HL-60 (cell line): ENCODE measurements at regions not wholly inside any gene's neighbourhood (a gene's known extent, or its start where the extent isn't known, plus 50 kb on each side); places are given as distances from the start of the nearest gene placed in this dataset.

ENCODE experiments used
- DNase-seq, 2 experiments: peaks; one replicate each; pipeline ENCODE4 v3.0.0-alpha.2; 2010 to 2020; ENCODE audit warnings: low read depth in 1 of 2, low spot score in 1 of 2
- H3K27ac ChIP-seq: fragments of 250-450 bp; sonication (Bioruptor Pico); replicated peaks from 2 replicates; pipeline ENCODE4 v1.5.1; 2020; ENCODE audit warnings: mild to moderate bottlenecking, moderate library complexity
- H3K27me3 ChIP-seq: fragments of 250-450 bp; sonication (Bioruptor Pico); 2 replicates; pipeline ENCODE4 v1.5.1; 2021; ENCODE audit warnings: mild to moderate bottlenecking, moderate library complexity; ENCODE audit not compliant: insufficient read depth, poor library complexity, severe bottlenecking
- H3K4me3 ChIP-seq: replicated peaks from 2 replicates; pipeline ENCODE4 v1.5.1; 2011; ENCODE audit warnings: mild to moderate bottlenecking, control low read depth, low read length; ENCODE audit not compliant: insufficient read depth
- CTCF ChIP-seq: IDR thresholded peaks from one replicate; pipeline ENCODE4 v1.5.1; 2011; ENCODE audit warnings: low read length, control low read depth, inconsistent platforms; ENCODE audit not compliant: insufficient read depth
- GABPA ChIP-seq: IDR thresholded peaks from 2 replicates; pipeline ENCODE4 v1.6.1; 2012; ENCODE audit warnings: low read depth
- POLR2AphosphoS5 ChIP-seq: IDR thresholded peaks from 2 replicates; pipeline ENCODE4 v1.6.1; 2012; ENCODE audit warnings: low read depth
- SPI1 ChIP-seq: IDR thresholded peaks from 2 replicates; pipeline ENCODE4 v1.6.1; 2012; ENCODE audit warnings: low read depth, mild to moderate bottlenecking, borderline replicate concordance
- TF ChIP-seq, protein P1 (sequence below): IDR thresholded peaks from 2 replicates; pipeline ENCODE4 v1.6.1; 2012; ENCODE audit warnings: low read depth; ENCODE audit not compliant: insufficient replicate concordance

- TF ChIP-seq, protein P1, sequence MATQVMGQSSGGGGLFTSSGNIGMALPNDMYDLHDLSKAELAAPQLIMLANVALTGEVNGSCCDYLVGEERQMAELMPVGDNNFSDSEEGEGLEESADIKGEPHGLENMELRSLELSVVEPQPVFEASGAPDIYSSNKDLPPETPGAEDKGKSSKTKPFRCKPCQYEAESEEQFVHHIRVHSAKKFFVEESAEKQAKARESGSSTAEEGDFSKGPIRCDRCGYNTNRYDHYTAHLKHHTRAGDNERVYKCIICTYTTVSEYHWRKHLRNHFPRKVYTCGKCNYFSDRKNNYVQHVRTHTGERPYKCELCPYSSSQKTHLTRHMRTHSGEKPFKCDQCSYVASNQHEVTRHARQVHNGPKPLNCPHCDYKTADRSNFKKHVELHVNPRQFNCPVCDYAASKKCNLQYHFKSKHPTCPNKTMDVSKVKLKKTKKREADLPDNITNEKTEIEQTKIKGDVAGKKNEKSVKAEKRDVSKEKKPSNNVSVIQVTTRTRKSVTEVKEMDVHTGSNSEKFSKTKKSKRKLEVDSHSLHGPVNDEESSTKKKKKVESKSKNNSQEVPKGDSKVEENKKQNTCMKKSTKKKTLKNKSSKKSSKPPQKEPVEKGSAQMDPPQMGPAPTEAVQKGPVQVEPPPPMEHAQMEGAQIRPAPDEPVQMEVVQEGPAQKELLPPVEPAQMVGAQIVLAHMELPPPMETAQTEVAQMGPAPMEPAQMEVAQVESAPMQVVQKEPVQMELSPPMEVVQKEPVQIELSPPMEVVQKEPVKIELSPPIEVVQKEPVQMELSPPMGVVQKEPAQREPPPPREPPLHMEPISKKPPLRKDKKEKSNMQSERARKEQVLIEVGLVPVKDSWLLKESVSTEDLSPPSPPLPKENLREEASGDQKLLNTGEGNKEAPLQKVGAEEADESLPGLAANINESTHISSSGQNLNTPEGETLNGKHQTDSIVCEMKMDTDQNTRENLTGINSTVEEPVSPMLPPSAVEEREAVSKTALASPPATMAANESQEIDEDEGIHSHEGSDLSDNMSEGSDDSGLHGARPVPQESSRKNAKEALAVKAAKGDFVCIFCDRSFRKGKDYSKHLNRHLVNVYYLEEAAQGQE = no peak
- no peak for TF ChIP-seq SPI1
- H3K27ac ChIP-seq = no peak overlapping the region
- no peaks in the 10 kb centered on the region for H3K27me3 ChIP-seq
- H3K4me3 ChIP-seq = no peak overlapping the region
- DNase-seq = peak in 1 of 2 experiments; percentile 16
These were observed 171.2 kb downstream of the TMA16 start for GRCh38 chr4:163665521-163666331.

- Histone ChIP-seq H3K27me3 (no peaks in the 10 kb centered on the region), H3K27ac (0 out of 2 replicates have a peak overlapping the region, but pooled peaks have one; percentile 6), H3K4me3 (no peak overlapping the region)
- peak in 1 of 2 experiments; percentile 9 for DNase-seq
- TF ChIP-seq SPI1 (no peak), POLR2AphosphoS5 (no peak), CTCF (no peak), GABPA (no peak)
- TF ChIP-seq, protein P1 = no peak
These were observed 171.9 kb downstream of the TMA16 start for GRCh38 chr4:163666332-163666873.

DNA sequence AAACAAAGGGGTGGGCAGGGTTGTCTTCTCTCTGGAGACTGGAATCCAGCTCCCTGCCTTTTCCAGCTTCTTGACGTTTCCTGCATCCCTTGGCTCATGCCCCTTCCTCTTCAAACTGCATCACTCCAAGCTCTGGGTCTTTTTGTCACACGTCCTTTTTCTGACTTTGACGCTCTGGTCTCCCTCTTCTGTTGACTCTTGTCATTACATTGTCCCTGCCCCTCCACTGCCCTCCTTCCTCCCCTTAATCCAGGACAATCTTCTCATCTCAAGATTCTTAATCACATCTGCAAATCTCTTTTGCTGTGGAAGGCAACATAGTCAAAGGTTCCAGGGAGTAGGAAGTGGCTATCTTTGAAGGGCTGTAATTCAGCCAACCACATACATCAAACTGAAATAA is 178.3 kb downstream of the TMA16 start:
- TF ChIP-seq SPI1 (no peak), CTCF (no peak), GABPA (no peak), POLR2AphosphoS5 (no peak)
- TF ChIP-seq, protein P1 = no peak
- no peak for DNase-seq
- H3K27ac ChIP-seq = no peak overlapping the region
- H3K4me3 ChIP-seq = no peak overlapping the region
- H3K27me3 ChIP-seq = no peaks in the 10 kb centered on the region
